GM12878 (cell line): ENCODE measurements at regions not wholly inside any gene's neighbourhood (a gene's known extent, or its start where the extent isn't known, plus 50 kb on each side); places are given as distances from the start of the nearest gene placed in this dataset.

Experiments used
- CHD2 ChIP-seq: IDR thresholded peaks from 2 replicates; pipeline ENCODE4 v1.6.1; 2011; ENCODE audit warnings: low read depth, low read length, improper control_type of control experiment, borderline replicate concordance
- CREM ChIP-seq: IDR thresholded peaks from 2 replicates; pipeline ENCODE4 v1.6.1; 2014; ENCODE audit warnings: antibody characterized with exemption, low read depth
- E2F8 ChIP-seq: fragments of 450-650 bp; IDR thresholded peaks from 2 replicates; pipeline ENCODE4 v1.6.1; 2018; ENCODE audit warnings: mild to moderate bottlenecking, low read depth, moderate library complexity; ENCODE audit not compliant: partially characterized antibody
- GABPA ChIP-seq: IDR thresholded peaks from 2 replicates; pipeline ENCODE4 v1.6.1; 2014; ENCODE audit warnings: antibody characterized with exemption, low read depth, mild to moderate bottlenecking, inconsistent platforms
- RFX5 ChIP-seq: IDR thresholded peaks from 2 replicates; pipeline ENCODE4 v1.6.1; 2011; ENCODE audit warnings: low read depth, low read length, improper control_type of control experiment

DNA sequence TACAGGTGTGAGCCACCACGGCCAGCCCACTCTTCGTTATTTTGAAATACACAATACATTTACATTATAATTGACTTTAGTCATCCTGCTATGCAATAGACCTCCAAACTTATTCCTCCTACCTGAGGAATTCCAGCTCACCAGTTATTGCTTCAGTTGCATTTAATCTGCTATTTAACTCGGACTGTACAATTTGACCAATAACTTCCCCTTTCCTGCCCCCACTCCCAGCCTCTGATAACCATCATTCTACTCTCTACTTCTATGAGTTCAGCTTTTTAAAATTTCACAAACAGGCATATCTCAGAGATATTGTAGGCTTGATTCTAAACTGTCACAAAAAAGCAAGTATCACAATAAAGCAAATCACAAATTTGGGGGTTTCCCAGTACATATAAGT lies 157.0 kb downstream of the COPRS start:
- TF ChIP-seq E2F8 (no peak), RFX5 (no peak), GABPA (no peak), CHD2 (no peak), CREM (no peak)
